AG04450 (cell line): ENCODE measurements at regions not wholly inside any gene's neighbourhood (a gene's known extent, or its start where the extent isn't known, plus 50 kb on each side); places are given as distances from the start of the nearest gene placed in this dataset.

ENCODE experiments used
- CTCF ChIA-PET: fragments of 300-600, 350-600 bp; formaldehyde crosslinking; extraction: SDS; loops from one replicate; lab custom pipeline; 2022; ENCODE audit warnings: antibody characterized with exemption, inconsistent platforms; lab: Charles Lee
- POLR2A ChIA-PET: fragments of 350-600 bp; formaldehyde crosslinking; extraction: SDS; loops from one replicate; lab custom pipeline; 2021; ENCODE audit warnings: antibody characterized with exemption, inconsistent platforms; lab: Yijun Ruan, JAX
- DNase-seq: peaks from one replicate; pipeline ENCODE4 v3.0.0-alpha.2; 2011; ENCODE audit warnings: low read depth, low spot score
- H3K27ac ChIP-seq: one replicate; pipeline ENCODE4 v1.5.1; 2012; ENCODE audit warnings: low read depth, low read length, control low read depth
- H3K27me3 ChIP-seq: one replicate; pipeline ENCODE4 v1.6.0; 2012; ENCODE audit warnings: low read length; ENCODE audit not compliant: control insufficient read depth, insufficient read depth
- H3K4me3 ChIP-seq: 2 replicates; pipeline ENCODE4 v1.5.1; 2011; ENCODE audit warnings: mild to moderate bottlenecking, low read depth, low read length, control low read depth
- H3K9me3 ChIP-seq: 2 replicates; pipeline ENCODE4 v1.5.1; 2012; ENCODE audit warnings: low read length; ENCODE audit not compliant: control insufficient read depth, insufficient read depth
- TF ChIP-seq, protein P1 (sequence below): IDR thresholded peaks from 2 replicates; pipeline ENCODE4 v1.5.1; 2011; ENCODE audit warnings: low read depth, low read length, control low read depth, inconsistent platforms

DNA sequence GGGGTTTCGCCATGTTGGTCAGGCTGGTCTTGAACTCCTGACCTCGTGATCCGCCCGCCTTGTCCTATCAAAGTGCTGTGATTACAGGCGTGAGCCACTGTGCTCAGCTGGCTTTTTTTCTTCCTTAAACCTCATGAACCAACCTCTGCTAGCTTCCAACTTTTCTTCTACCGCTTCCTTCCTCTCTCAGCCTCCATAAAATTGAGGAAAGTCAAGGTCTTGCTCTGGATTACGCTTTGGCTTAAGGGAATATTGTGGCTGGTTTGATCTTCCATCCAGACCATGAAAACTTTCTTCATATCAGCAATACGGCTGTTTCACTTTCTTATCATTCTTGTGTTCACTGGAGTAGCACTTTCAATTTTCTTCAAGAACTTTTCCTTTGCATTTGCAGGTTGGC is 57.5 kb upstream of the SDK2 start:
- H3K27me3 ChIP-seq, result no peaks in the 10 kb centered on the region
- CTCF ChIA-PET, result no interaction called here
- TF ChIP-seq, protein P1, sequence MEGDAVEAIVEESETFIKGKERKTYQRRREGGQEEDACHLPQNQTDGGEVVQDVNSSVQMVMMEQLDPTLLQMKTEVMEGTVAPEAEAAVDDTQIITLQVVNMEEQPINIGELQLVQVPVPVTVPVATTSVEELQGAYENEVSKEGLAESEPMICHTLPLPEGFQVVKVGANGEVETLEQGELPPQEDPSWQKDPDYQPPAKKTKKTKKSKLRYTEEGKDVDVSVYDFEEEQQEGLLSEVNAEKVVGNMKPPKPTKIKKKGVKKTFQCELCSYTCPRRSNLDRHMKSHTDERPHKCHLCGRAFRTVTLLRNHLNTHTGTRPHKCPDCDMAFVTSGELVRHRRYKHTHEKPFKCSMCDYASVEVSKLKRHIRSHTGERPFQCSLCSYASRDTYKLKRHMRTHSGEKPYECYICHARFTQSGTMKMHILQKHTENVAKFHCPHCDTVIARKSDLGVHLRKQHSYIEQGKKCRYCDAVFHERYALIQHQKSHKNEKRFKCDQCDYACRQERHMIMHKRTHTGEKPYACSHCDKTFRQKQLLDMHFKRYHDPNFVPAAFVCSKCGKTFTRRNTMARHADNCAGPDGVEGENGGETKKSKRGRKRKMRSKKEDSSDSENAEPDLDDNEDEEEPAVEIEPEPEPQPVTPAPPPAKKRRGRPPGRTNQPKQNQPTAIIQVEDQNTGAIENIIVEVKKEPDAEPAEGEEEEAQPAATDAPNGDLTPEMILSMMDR, result no peak
- no peak overlapping the region for H3K4me3 ChIP-seq
- H3K9me3 ChIP-seq, result peaks cover 28% of the 10 kb centered on the region
- H3K27ac ChIP-seq, result no peak overlapping the region
- no peak for DNase-seq
- POLR2A ChIA-PET, result no interaction called here

DNA sequence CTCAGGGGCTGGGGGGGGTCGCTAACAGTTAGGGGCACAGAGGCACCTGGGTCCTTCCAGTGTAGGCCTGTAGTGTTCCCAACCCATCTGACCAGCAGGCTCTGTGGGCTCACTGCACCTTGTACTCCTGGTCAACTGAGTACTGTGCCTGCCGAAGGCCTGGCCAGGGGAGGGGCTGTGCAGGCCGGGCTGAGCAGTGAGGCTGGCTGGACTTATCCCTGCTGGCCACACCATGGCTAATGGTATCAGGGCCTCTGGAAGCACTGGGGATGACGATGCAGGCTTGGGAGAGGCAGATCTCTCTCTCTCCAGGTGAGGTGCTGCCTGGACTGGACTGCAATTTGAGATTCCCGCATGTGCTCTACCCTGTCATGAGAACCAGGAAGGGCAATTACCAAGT is 58.9 kb upstream of the SDK2 start:
- no peak overlapping the region for H3K27ac ChIP-seq
- H3K27me3 ChIP-seq, result no peaks in the 10 kb centered on the region
- ChIA-PET CTCF (no interaction called here), POLR2A (no interaction called here)
- peaks cover 28% of the 10 kb centered on the region for H3K9me3 ChIP-seq
- TF ChIP-seq, protein P1, result no peak
- H3K4me3 ChIP-seq, result no peak overlapping the region
- DNase-seq, result no peak

DNA sequence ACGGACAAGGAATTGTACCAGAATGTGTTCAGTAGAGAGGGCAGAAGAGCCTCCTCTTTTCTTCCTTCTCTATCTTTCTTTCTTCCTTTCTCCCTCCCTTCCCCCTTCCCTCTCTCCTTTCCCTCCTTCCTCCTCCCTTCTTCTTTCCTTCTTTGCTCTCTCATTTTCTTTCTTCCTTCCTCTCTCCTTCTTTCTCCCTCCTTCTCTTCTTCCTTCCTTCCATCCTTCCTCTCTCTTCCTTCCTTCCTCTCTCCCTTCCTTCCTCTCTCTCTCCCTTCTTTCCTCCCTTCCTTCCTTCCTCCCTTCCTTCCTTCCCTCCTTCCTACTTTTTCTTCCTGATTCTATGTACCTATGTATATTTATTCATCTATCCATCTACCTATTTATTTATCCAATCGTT is 59.7 kb upstream of the SDK2 start:
- no peak overlapping the region for H3K27ac ChIP-seq
- DNase-seq, result no peak
- peaks cover 22% of the 10 kb centered on the region for H3K9me3 ChIP-seq
- TF ChIP-seq, protein P1, result no peak
- ChIA-PET CTCF (no interaction called here), POLR2A (no interaction called here)
- no peak overlapping the region for H3K4me3 ChIP-seq
- H3K27me3 ChIP-seq, result no peaks in the 10 kb centered on the region

DNA sequence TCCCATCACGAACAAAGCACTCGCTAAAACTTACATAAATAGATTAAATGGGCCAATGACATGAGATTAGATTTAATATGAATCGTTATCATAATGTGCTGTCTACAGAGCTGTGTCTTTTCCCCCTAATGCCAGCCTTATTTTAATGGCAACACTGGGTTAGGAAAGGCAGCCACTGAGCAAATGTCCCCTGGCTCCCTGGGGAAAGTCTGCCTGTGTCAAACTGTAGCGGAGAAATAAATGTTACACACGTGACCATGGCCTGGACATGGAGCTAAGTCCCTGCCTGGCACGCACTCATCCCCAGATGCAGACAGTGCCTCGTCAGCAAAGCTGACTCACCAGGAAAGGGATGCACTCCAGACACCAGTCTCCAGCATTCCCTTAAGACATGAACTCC is 61.3 kb upstream of the SDK2 start:
- peaks cover 19% of the 10 kb centered on the region for H3K9me3 ChIP-seq
- no peak overlapping the region for H3K4me3 ChIP-seq
- no peak for DNase-seq
- H3K27ac ChIP-seq, result no peak overlapping the region
- CTCF ChIA-PET, result no interaction called here
- TF ChIP-seq, protein P1, result no peak
- POLR2A ChIA-PET, result no interaction called here
- no peaks in the 10 kb centered on the region for H3K27me3 ChIP-seq

DNA sequence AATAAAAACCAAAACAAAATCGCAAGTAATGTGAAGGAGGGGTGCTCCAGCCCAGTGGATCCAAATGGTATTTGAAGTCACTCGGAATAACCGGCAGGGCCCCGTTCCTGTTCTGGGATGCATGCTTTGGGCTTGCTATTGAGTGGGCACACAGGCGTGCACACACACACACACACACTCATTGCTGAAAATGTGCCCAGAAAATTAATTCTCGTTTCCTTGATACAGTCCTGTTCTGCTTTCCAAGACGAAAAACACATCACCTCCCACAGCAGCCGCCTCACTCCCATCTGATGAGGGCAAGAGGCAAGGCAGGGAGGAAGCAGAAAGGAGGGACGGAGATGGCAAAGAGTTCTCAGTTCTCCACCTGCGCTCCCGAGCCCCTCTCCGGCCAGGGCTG is 62.2 kb upstream of the SDK2 start:
- Histone ChIP-seq H3K27me3 (no peaks in the 10 kb centered on the region), H3K4me3 (no peak overlapping the region), H3K27ac (no peak overlapping the region), H3K9me3 (peaks cover 19% of the 10 kb centered on the region)
- ChIA-PET POLR2A (no interaction called here), CTCF (no interaction called here)
- no peak for DNase-seq
- TF ChIP-seq, protein P1, result no peak
